PC-9 (cell line): ENCODE measurements at regions not wholly inside any gene's neighbourhood (a gene's known extent, or its start where the extent isn't known, plus 50 kb on each side); places are given as distances from the start of the nearest gene placed in this dataset.

Experiments used
- BruUV-seq: library from RNA; stranded (reverse); fragments of 400-500 nt; replicated peaks from 2 replicates; lab custom pipeline; 2021; lab: Mats Ljungman, UMichigan
- CTCF ChIA-PET: fragments of 300-600 bp; sonication (Branson Sonifier 250); formaldehyde crosslinking; loops from one replicate; lab custom pipeline; 2022; ENCODE audit warnings: antibody characterized with exemption; lab: Charles Lee
- POLR2A ChIA-PET: fragments of 300-600 bp; sonication (Branson Sonifier 250); formaldehyde crosslinking; loops from one replicate; lab custom pipeline; 2022; ENCODE audit warnings: antibody characterized with exemption; ENCODE audit not compliant: unreplicated experiment; lab: Charles Lee
- DNase-seq, 2 experiments: peaks; one replicate each; pipeline versions ENCODE4 v3.0.0 to v3.0.0-alpha.2; 2015 to 2022; ENCODE audit warnings: mixed read lengths in 1 of 2
- H2AFZ ChIP-seq: fragments of 200-600 bp; sonication (generic); 2 replicates; pipeline ENCODE4 v1.8.1; 2017; ENCODE audit warnings: antibody characterized with exemption
- H3F3A ChIP-seq: fragments of 200-600 bp; sonication (generic); 2 replicates; pipeline ENCODE4 v1.8.1; 2017; ENCODE audit warnings: antibody characterized with exemption, mild to moderate bottlenecking, low read depth; ENCODE audit not compliant: insufficient read depth
- H3K27ac ChIP-seq: fragments of 200-600 bp; sonication (generic); 2 replicates; pipeline ENCODE4 v1.6.1; 2016; ENCODE audit warnings: mixed run types
- H3K27me3 ChIP-seq: fragments of 200-600 bp; sonication (generic); 2 replicates; pipeline ENCODE4 v1.6.1; 2016; ENCODE audit warnings: low read depth, mixed run types; ENCODE audit not compliant: insufficient read depth
- H3K36me3 ChIP-seq: fragments of 200-600 bp; sonication (generic); 2 replicates; pipeline ENCODE4 v1.6.1; 2016; ENCODE audit warnings: low read depth, mixed run types
- H3K4me1 ChIP-seq: fragments of 200-600 bp; sonication (generic); replicated peaks from 2 replicates; pipeline ENCODE4 v1.6.1; 2016; ENCODE audit warnings: mixed run types; ENCODE audit not compliant: insufficient read depth
- H3K4me2 ChIP-seq: fragments of 200-600 bp; sonication (generic); 2 replicates; pipeline ENCODE4 v1.6.1; 2017; ENCODE audit warnings: mixed run types
- H3K4me3 ChIP-seq: fragments of 200-600 bp; sonication (generic); 2 replicates; pipeline ENCODE4 v1.6.1; 2016; ENCODE audit warnings: mixed run types
- H3K79me2 ChIP-seq: fragments of 200-600 bp; sonication (generic); 2 replicates; pipeline ENCODE4 v1.6.1; 2017; ENCODE audit warnings: low read depth, mixed run types
- H3K9me2 ChIP-seq: fragments of 200-600 bp; sonication (generic); 2 replicates; pipeline ENCODE4 v1.8.1; 2017; ENCODE audit warnings: mild to moderate bottlenecking; ENCODE audit not compliant: insufficient read depth
- H3K9me3 ChIP-seq: fragments of 200-600 bp; sonication (generic); 2 replicates; pipeline ENCODE4 v1.8.1; 2016; ENCODE audit warnings: low read depth; ENCODE audit not compliant: insufficient read depth
- H4K20me1 ChIP-seq: fragments of 200-600 bp; sonication (generic); 2 replicates; pipeline ENCODE4 v1.8.1; 2017; ENCODE audit not compliant: insufficient read depth
- CTCF ChIP-seq: fragments of 200-600 bp; sonication (generic); conservative IDR thresholded peaks from 2 replicates; pipeline ENCODE4 v1.6.1; 2017; ENCODE audit warnings: mixed run types, antibody characterized with exemption, mild to moderate bottlenecking, moderate library complexity
- EZH2 ChIP-seq: fragments of 200-600 bp; sonication (generic); IDR thresholded peaks from 2 replicates; pipeline ENCODE4 v1.8.0; 2017; ENCODE audit warnings: antibody characterized with exemption, low read depth
- intact Hi-C: fragments of 100-400 bp; cut with micrococcal nuclease; formaldehyde crosslinking; loops from one replicate; pipeline ENCODE4 v1.10.0; 2022; ENCODE audit not compliant: unreplicated experiment

- H3K27ac ChIP-seq = no peak overlapping the region
- no peak overlapping the region for H3K4me3 ChIP-seq
- no peaks in the 10 kb centered on the region for H3F3A ChIP-seq
- H3K4me1 ChIP-seq = no peaks in the 10 kb centered on the region
- TF ChIP-seq EZH2 (no peak), CTCF (no peak)
- no peaks in the 10 kb centered on the region for H3K79me2 ChIP-seq
- H4K20me1 ChIP-seq = no peaks in the 10 kb centered on the region
- no TSS peak for BruUV-seq
- POLR2A ChIA-PET = no interaction called here
- no peaks in the 10 kb centered on the region for H3K36me3 ChIP-seq
- H3K9me2 ChIP-seq = no peaks in the 10 kb centered on the region
- CTCF ChIA-PET = no interaction called here
- intact Hi-C loops = no loop called here
- no peaks in the 10 kb centered on the region for H3K9me3 ChIP-seq
- DNase-seq = no peak
- no peak overlapping the region for H3K4me2 ChIP-seq
- no peak overlapping the region for H2AFZ ChIP-seq
- H3K27me3 ChIP-seq = no peaks in the 10 kb centered on the region
Measured at GRCh38 chr18:43919551-43919950, 642.3 kb upstream of the SYT4 start.

DNA sequence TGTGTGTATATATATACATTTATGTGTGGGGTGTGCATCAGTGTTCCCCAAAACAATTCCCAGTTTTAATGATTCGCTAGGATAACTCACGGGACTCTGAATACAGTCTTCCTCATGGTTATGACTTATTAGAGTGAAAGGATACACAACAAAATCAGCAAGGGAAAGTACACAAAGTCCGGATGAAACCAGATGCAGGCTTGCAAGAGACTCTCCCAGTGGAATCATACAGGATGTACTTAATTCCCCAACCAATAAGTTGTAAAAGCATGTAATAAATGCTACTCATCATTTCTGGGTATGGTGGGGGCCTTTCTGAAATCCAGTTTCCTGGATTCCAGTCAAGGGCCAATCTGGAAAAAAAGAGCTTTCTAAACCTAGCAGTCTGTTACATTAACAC lies 654.1 kb upstream of the SYT4 start:
- H4K20me1 ChIP-seq = no peaks in the 10 kb centered on the region
- no peaks in the 10 kb centered on the region for H3K79me2 ChIP-seq
- no peaks in the 10 kb centered on the region for H3K36me3 ChIP-seq
- ChIA-PET CTCF (no interaction called here), POLR2A (no interaction called here)
- no peaks in the 10 kb centered on the region for H3K27me3 ChIP-seq
- no peak for DNase-seq
- H3K9me2 ChIP-seq = no peaks in the 10 kb centered on the region
- TF ChIP-seq CTCF = no peak
- TF ChIP-seq EZH2 = no peak
- H2AFZ ChIP-seq = no peak overlapping the region
- intact Hi-C loops = no loop called here
- no peak overlapping the region for H3K4me2 ChIP-seq
- no peaks in the 10 kb centered on the region for H3K9me3 ChIP-seq
- no peak overlapping the region for H3K27ac ChIP-seq
- no peak overlapping the region for H3K4me3 ChIP-seq
- no TSS peak for BruUV-seq
- no peaks in the 10 kb centered on the region for H3F3A ChIP-seq
- no peaks in the 10 kb centered on the region for H3K4me1 ChIP-seq

DNA sequence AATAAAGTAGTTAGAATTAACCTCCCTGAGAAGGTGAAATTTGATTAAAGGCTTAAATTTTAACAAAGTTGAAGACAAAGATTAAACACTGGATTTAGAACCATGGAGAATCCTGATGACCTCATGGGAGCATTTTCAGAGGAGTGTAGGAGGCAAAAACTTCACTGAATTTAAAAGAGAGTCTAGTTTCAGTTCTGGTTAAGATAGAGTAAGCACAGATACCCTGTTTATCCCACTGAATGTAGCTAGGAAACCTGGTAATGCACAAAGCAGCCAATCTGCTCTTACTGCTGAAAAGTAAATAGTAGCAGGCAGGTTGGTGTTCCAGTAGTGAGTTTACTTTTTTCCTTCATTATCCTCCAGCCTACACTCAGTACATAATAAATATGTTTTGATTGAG lies 654.9 kb upstream of the SYT4 start:
- H3K27me3 ChIP-seq = no peaks in the 10 kb centered on the region
- no TSS peak for BruUV-seq
- H3K9me2 ChIP-seq = no peaks in the 10 kb centered on the region
- no peaks in the 10 kb centered on the region for H3K36me3 ChIP-seq
- intact Hi-C loops = no loop called here
- CTCF ChIA-PET = no interaction called here
- H3K27ac ChIP-seq = no peak overlapping the region
- no peak for TF ChIP-seq CTCF
- TF ChIP-seq EZH2 = no peak
- H2AFZ ChIP-seq = no peak overlapping the region; the same call in 1 of the 2 replicates
- H3F3A ChIP-seq = no peaks in the 10 kb centered on the region
- no peaks in the 10 kb centered on the region for H3K79me2 ChIP-seq
- DNase-seq = no peak
- H3K4me1 ChIP-seq = no peaks in the 10 kb centered on the region
- no peaks in the 10 kb centered on the region for H4K20me1 ChIP-seq
- no peaks in the 10 kb centered on the region for H3K9me3 ChIP-seq
- H3K4me2 ChIP-seq = no peak overlapping the region
- POLR2A ChIA-PET = no interaction called here
- H3K4me3 ChIP-seq = no peak overlapping the region
